Hematopoietic multipotent progenitor cell treated with erythropoietin and hydrocortisone succinate and interleukin-3 and kit ligand, for 15 days (in vitro differentiated cells): ENCODE measurements at regions not wholly inside any gene's neighbourhood (a gene's known extent, or its start where the extent isn't known, plus 50 kb on each side); places are given as distances from the start of the nearest gene placed in this dataset.
"Not testable (repeated sequence)": the region's sequence is repeated elsewhere in the genome, so short reads cannot be mapped to it uniquely, and the experiment has no call there.

Experiments used
- DNase-seq: peaks from one replicate; pipeline ENCODE4 v3.0.0-alpha.2; 2015; ENCODE audit warnings: low spot score

GRCh38 chr12:33678221-33678964 lies 238.8 kb upstream of the SYT10 start:
- no peak for DNase-seq

GRCh38 chr12:33690562-33690961 lies 250.9 kb upstream of the SYT10 start:
- DNase-seq = no peak

DNA sequence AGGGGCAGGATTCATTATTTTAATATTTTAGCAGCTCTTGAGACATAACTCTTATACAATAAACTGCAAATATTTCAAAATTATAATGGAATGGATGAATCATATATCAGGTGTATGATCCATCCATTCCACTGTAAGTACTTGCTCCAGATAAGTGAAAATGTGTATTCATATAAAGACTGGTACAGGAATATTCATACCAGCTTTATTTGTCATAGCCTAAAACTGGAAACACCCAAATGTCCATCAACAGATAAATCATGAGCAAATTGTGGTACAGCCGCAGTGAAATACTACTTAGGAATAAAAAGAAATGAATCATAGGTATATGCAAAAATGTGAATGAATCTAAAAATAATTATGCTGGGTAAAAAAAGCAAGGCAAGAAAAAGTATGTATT lies 263.6 kb upstream of the SYT10 start:
- DNase-seq = no peak

DNA sequence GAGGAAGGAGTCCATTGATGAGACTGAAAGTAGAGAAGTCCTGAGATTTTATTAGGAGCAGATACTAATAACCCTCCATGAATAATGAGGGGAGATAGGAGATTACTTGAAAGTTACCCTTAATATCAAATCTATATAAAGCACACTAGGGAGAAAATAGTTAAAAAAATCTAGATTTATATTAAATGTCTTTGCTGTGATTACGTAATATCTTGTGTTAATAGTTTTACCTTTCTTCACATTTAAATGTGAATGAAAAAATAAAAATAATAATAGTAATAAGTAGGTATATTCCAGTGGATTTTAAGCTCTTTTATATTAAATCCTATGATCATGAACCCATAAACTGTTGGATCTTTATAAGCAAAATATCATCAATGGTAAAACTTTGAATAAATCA lies 267.3 kb upstream of the SYT10 start:
- no peak for DNase-seq

- DNase-seq = no peak
Observed at GRCh38 chr12:33708935-33709334, 269.3 kb upstream of the SYT10 start.

DNA sequence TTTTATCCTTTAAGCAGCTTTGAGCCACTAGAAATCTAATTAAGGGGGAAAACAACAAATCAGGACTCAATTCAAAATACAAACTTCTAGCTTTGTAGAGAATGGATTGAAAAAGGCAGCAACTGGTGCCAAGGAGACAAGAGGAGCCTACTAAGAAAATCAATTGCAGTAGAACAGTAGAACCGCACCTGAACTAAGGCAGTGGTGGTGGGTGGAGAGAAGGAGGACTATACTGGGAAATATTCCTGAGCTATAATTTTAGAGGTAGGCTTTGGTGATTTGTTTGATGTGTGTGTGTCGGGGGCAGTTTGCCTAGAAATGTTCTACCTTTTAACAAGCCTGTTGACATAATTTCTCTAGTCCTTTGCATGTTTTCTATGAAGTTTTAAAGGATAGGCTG lies 270.9 kb upstream of the SYT10 start:
- no peak for DNase-seq

DNA sequence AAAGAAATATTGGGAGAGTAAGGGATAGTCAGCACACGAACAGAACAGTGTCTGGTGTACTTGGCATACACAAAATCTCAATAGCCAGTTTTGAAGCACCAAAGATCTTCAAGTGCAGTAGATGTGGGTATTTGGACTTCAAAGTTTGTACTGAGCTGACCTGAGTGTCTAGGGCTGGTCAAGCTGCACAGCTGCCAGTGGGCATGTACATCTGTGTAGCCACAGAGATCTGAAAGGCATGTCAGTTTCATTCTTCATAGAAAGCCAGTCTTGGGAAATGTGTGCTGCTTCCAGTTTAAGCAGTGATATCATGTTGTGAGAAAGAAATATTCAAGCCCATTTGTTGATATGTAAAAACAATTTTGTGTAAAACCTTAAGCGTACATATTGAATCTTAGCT lies 279.0 kb upstream of the SYT10 start:
- no peak for DNase-seq

DNA sequence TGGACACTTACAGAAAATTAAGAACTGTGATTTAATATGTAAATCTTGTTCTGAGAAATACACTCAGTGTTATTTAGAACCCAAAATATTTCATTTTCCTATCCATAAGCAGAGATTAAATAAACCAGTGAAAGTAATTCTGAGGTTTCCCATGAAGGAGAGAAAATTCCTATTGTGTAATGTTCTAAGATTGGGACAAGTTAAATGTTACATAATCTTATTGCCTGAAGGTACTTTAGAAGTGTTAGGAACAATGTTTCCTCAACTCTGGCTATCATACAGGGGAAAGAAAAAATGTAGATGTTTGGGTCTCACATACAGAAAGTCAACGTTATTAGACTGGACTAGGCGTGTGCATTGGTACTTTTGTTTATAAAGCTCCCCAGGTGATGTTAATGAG lies 281.9 kb upstream of the SYT10 start:
- DNase-seq = no peak

- DNase-seq = no peak
Observed at GRCh38 chr12:33724867-33725266, 285.2 kb upstream of the SYT10 start.

GRCh38 chr12:33734871-33735270 lies 287.4 kb upstream of the ALG10 start:
- DNase-seq = no peak

GRCh38 chr12:33752854-33753253 lies 269.4 kb upstream of the ALG10 start:
- DNase-seq = no peak

GRCh38 chr12:33757701-33758100 lies 264.6 kb upstream of the ALG10 start:
- no peak for DNase-seq

DNA sequence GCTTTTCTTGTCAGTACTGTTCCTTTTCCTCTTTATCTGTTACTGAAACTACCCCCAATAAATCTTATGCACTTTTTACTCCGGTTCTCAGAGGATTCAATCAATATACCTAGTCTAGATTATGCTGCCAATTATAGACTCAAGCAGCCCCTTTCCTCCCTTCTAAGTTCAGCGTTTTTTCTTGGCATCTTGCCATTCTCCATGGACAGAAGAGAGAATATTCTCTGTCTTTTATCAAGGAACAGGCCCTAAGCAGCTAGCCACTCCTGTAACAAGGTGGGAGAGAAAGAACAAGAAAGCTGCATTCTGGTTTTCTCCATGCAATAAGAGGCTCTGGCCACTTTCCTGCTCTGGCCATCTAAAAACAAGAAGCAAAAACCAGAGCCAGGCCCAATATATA lies 263.0 kb upstream of the ALG10 start:
- DNase-seq = no peak

DNA sequence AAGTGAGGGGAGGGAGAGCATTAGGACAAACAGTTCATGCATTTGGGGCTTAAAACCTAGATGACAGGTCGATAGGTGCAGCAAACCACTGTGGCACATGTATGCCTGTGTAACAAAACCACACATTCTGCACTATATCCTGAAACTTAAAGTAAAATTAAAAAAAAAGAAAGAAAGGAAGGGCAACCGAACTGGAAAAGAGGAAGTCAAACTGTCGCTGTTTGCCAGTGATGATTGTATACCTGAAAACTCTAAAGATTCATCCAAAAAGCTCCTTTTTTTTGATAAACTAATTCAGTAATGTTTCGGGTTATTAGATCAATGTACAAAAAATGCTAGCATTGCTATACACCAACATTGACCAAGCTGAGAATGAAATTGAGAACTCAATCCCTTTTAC lies 259.0 kb upstream of the ALG10 start:
- no peak for DNase-seq

DNA sequence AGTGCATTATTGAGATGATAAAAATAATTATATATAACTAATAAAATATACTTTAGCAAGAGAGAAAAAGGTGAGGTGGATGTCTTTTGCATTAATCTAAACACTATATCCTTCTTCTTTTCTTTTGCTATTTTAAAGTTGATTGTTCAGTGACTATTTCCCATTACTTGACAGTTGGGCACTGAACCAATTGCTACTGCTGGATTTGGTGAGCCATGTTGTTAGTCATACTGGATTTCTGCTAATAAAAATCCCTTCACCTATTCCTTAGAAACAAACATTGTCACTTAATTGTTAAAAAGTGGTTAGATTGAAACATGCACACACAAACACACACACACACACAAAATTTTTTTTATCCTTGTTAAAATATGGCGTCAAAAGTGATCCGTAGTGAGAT lies 251.6 kb upstream of the ALG10 start:
- no peak for DNase-seq

GRCh38 chr12:33771889-33772288 lies 250.4 kb upstream of the ALG10 start:
- DNase-seq = no peak

GRCh38 chr12:33773091-33773490 lies 249.2 kb upstream of the ALG10 start:
- not testable (repeated sequence) for DNase-seq

GRCh38 chr12:33786532-33786931 lies 235.8 kb upstream of the ALG10 start:
- DNase-seq = no peak

GRCh38 chr12:33794954-33795353 lies 227.3 kb upstream of the ALG10 start:
- no peak for DNase-seq

DNA sequence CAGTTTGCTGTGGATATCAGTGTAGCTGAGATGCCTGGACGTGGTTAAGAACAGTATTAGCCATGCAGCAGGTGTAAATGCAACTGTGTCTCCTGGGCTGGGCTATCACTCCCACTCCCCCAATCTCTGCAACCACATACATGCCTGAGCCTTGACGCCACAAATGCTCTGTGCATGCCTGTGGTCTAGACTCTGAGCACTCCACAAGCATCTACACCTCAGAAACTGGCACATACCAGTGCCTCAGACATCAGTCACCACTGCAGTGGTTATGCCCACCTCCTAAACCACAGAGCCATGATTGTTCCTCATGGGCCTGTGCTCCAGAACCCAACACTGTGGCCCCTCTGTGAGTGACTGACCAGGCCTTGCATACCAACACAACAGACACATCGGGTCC lies 226.8 kb upstream of the ALG10 start:
- DNase-seq = no peak

- no peak for DNase-seq
Observed at GRCh38 chr12:33813536-33813935, 208.8 kb upstream of the ALG10 start.

GRCh38 chr12:33817713-33818112 lies 204.6 kb upstream of the ALG10 start:
- no peak for DNase-seq

DNA sequence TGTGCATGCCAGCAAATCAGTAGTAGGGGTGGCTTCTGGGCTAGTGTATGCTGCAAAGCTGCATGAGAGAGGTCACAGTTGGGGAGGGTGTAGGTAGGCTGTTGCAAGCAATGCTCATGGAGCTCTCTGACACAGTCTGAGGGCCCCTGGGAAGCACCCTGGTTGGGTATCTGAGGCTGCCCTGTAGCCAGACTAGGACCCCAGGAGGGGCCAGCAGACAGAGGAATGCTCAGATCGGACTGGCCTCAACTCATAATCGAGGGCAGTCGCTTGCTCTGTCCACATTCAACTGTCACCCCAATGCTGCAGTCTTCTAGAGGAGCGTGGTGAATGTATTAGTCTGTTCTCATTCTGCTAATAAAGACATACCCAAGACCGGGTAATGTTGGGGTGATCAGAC lies 204.0 kb upstream of the ALG10 start:
- DNase-seq = no peak

GRCh38 chr12:33825442-33825841 lies 196.9 kb upstream of the ALG10 start:
- no peak for DNase-seq
